ENCODE measurements at regions not wholly inside any gene's neighbourhood (a gene's known extent, or its start where the extent isn't known, plus 50 kb on each side); places are given as distances from the start of the nearest gene placed in this dataset.

- Mint-ChIP-seq H3K4me3 (no peak overlapping the region), H3K9me3 (peaks cover 81% of the 10 kb centered on the region), H3K4me1 (ENCODE audit: low read depth) (no peaks in the 10 kb centered on the region), H3K27me3 (ENCODE audit: insufficient read depth) (no peaks in the 10 kb centered on the region; the same call in 1 of the 2 replicates), H3K27ac (no peak overlapping the region), H3K36me3 (ENCODE audit: low read depth) (peaks cover 7% of the 10 kb centered on the region; the same call in 1 of the 2 replicates)
- no peak for DNase-seq
- TF ChIP-seq CTCF (IDR thresholded peaks at IDR 0.05) = no peak
Observed at GRCh38 chr10:128386816-128387604, 260.8 kb upstream of the MKI67 start.

GRCh38 chr10:128390596-128390995, 264.4 kb upstream of the MKI67 start:
- H3K27me3 Mint-ChIP-seq (ENCODE audit: insufficient read depth) = no peaks in the 10 kb centered on the region; the same call in 1 of the 2 replicates
- no peak for DNase-seq
- H3K9me3 Mint-ChIP-seq = peaks cover 65% of the 10 kb centered on the region
- no peak overlapping the region for H3K4me3 Mint-ChIP-seq
- H3K36me3 Mint-ChIP-seq (ENCODE audit: low read depth) = no peaks in the 10 kb centered on the region
- no peak for TF ChIP-seq CTCF (IDR thresholded peaks at IDR 0.05)
- H3K4me1 Mint-ChIP-seq (ENCODE audit: low read depth) = no peaks in the 10 kb centered on the region
- H3K27ac Mint-ChIP-seq = no peak overlapping the region

GRCh38 chr10:128393546-128393945, 267.3 kb upstream of the MKI67 start:
- Mint-ChIP-seq H3K4me1 (ENCODE audit: low read depth) (no peaks in the 10 kb centered on the region), H3K36me3 (ENCODE audit: low read depth) (no peaks in the 10 kb centered on the region; the same call in 1 of the 2 replicates), H3K4me3 (no peak overlapping the region), H3K9me3 (peaks cover 61% of the 10 kb centered on the region), H3K27me3 (ENCODE audit: insufficient read depth) (peaks cover 3% of the 10 kb centered on the region), H3K27ac (no peak overlapping the region)
- TF ChIP-seq CTCF (IDR thresholded peaks at IDR 0.05) = no peak
- no peak for DNase-seq

- H3K27me3 Mint-ChIP-seq (ENCODE audit: insufficient read depth) = peaks cover 3% of the 10 kb centered on the region; the same call in 1 of the 2 replicates
- DNase-seq = no peak
- no peaks in the 10 kb centered on the region for H3K4me1 Mint-ChIP-seq (ENCODE audit: low read depth)
- H3K9me3 Mint-ChIP-seq = peaks cover 69% of the 10 kb centered on the region
- no peak overlapping the region for H3K27ac Mint-ChIP-seq
- peaks cover 6% of the 10 kb centered on the region; the same call in 1 of the 2 replicates for H3K36me3 Mint-ChIP-seq (ENCODE audit: low read depth)
- no peak for TF ChIP-seq CTCF (IDR thresholded peaks at IDR 0.05)
- no peak overlapping the region for H3K4me3 Mint-ChIP-seq
Observed at GRCh38 chr10:128398118-128398517, 271.9 kb upstream of the MKI67 start.

- no peaks in the 10 kb centered on the region for H3K4me1 Mint-ChIP-seq (ENCODE audit: low read depth)
Observed at GRCh38 chr10:128398999-128399398, 272.8 kb upstream of the MKI67 start.

More at GRCh38 chr10:128398999-128399398, 272.8 kb upstream of the MKI67 start:
- H3K36me3 Mint-ChIP-seq (ENCODE audit: low read depth) = peaks cover 6% of the 10 kb centered on the region; the same call in 1 of the 2 replicates
- no peak overlapping the region for H3K27ac Mint-ChIP-seq
- H3K4me3 Mint-ChIP-seq = no peak overlapping the region
- peaks cover 62% of the 10 kb centered on the region for H3K9me3 Mint-ChIP-seq
- peaks cover 3% of the 10 kb centered on the region; the same call in 1 of the 2 replicates for H3K27me3 Mint-ChIP-seq (ENCODE audit: insufficient read depth)
- no peak for DNase-seq
- no peak for TF ChIP-seq CTCF (IDR thresholded peaks at IDR 0.05)

Data from HFFc6 (cell line).